IMR-90 (cell line): ENCODE measurements at regions not wholly inside any gene's neighbourhood (a gene's known extent, or its start where the extent isn't known, plus 50 kb on each side); places are given as distances from the start of the nearest gene placed in this dataset.

Source experiments
- ATAC-seq: fragments of 200-7000 bp; cut with Tn5 transposase; 2 replicates; pipeline ENCODE4 v1.9.1; 2020; ENCODE audit warnings: low read depth, mild to moderate bottlenecking, moderate library complexity
- BruUV-seq: library from RNA; stranded (reverse); fragments of 400-500 nt; replicated peaks from 2 replicates; lab custom pipeline; 2021; lab: Mats Ljungman, UMichigan
- CTCF ChIA-PET: fragments of 300-600 bp; formaldehyde crosslinking; extraction: SDS; loops from one replicate; lab custom pipeline; 2021; ENCODE audit warnings: antibody characterized with exemption; lab: Yijun Ruan, JAX
- POLR2A ChIA-PET: fragments of 300-600 bp; sonication (Branson Sonifier 250); formaldehyde crosslinking; loops from one replicate; lab custom pipeline; 2022; ENCODE audit warnings: antibody characterized with exemption; ENCODE audit not compliant: unreplicated experiment; lab: Charles Lee
- DNase-seq: peaks from one replicate; pipeline ENCODE4 v3.0.0; 2013
- H2AFZ ChIP-seq: replicated peaks from 2 replicates; pipeline ENCODE3; 2013; ENCODE audit warnings: low read length, mild to moderate bottlenecking; ENCODE audit not compliant: poor library complexity
- H2AK5ac ChIP-seq: 2 replicates; pipeline ENCODE4 v1.6.1; 2013; ENCODE audit warnings: low read depth, low read length, inconsistent platforms
- H2AK9ac ChIP-seq: replicated peaks from 2 replicates; pipeline ENCODE3; 2013; ENCODE audit warnings: mild to moderate bottlenecking, low read depth, low read length, moderate library complexity; ENCODE audit not compliant: poor library complexity
- H2BK120ac ChIP-seq: 2 replicates; pipeline ENCODE4 v1.6.1; 2013; ENCODE audit warnings: low read depth, low read length, inconsistent platforms
- H2BK15ac ChIP-seq: 3 replicates; pipeline ENCODE4 v1.6.1; 2013; ENCODE audit warnings: low read depth, low read length, inconsistent platforms
- H2BK20ac ChIP-seq: 2 replicates; pipeline ENCODE4 v1.6.1; 2013; ENCODE audit warnings: low read depth, mild to moderate bottlenecking, inconsistent platforms, low read length, moderate library complexity
- H2BK5ac ChIP-seq: 2 replicates; pipeline ENCODE4 v1.6.1; 2013; ENCODE audit warnings: mild to moderate bottlenecking, low read depth, low read length, inconsistent platforms; ENCODE audit not compliant: poor library complexity, severe bottlenecking
- H3K14ac ChIP-seq: replicated peaks from 2 replicates; pipeline ENCODE4 v1.6.1; 2013; ENCODE audit warnings: low read depth, low read length, inconsistent platforms
- H3K18ac ChIP-seq: 2 replicates; pipeline ENCODE4 v1.6.1; 2013; ENCODE audit warnings: low read depth, low read length, control low read depth
- H3K23ac ChIP-seq: 2 replicates; pipeline ENCODE4 v1.6.1; 2013; ENCODE audit warnings: low read depth, low read length, inconsistent platforms
- H3K27ac ChIP-seq: 2 replicates; pipeline ENCODE4 v1.5.1; 2013; ENCODE audit warnings: mild to moderate bottlenecking, control low read depth, low read length; ENCODE audit not compliant: insufficient read depth
- H3K27me3 ChIP-seq: 2 replicates; pipeline ENCODE4 v1.6.1; 2013; ENCODE audit warnings: low read length; ENCODE audit not compliant: control insufficient read depth, insufficient read depth
- H3K36me3 ChIP-seq: 2 replicates; pipeline ENCODE4 v1.6.1; 2013; ENCODE audit warnings: low read length, mixed read lengths; ENCODE audit not compliant: control insufficient read depth, insufficient read depth
- H3K4ac ChIP-seq: 2 replicates; pipeline ENCODE4 v1.6.1; 2013; ENCODE audit warnings: low read depth, low read length, inconsistent platforms
- H3K4me1 ChIP-seq: 2 replicates; pipeline ENCODE4 v1.6.1; 2013; ENCODE audit warnings: low read length, mixed read lengths; ENCODE audit not compliant: control insufficient read depth, insufficient read depth
- H3K4me2 ChIP-seq: 2 replicates; pipeline ENCODE4 v1.6.1; 2013; ENCODE audit warnings: low read depth, mild to moderate bottlenecking, control low read depth, low read length, moderate library complexity
- H3K4me3 ChIP-seq: 2 replicates; pipeline ENCODE4 v1.5.1; 2013; ENCODE audit warnings: low read depth, mild to moderate bottlenecking, control low read depth, low read length, moderate library complexity; ENCODE audit not compliant: insufficient read depth
- H3K56ac ChIP-seq: 2 replicates; pipeline ENCODE4 v1.6.1; 2013; ENCODE audit warnings: low read length, inconsistent platforms; ENCODE audit not compliant: insufficient read depth; ENCODE audit errors: extremely low read depth
- H3K79me1 ChIP-seq, 2 experiments: 2 replicates each; pipeline ENCODE4 v1.6.1; 2013; ENCODE audit warnings: low read length in 2 of 2, inconsistent platforms in 1 of 2, low read depth in 1 of 2
- H3K9ac ChIP-seq: 2 replicates; pipeline ENCODE4 v1.6.1; 2013; ENCODE audit warnings: low read depth, low read length, control low read depth
- H3K9me1 ChIP-seq: 2 replicates; pipeline ENCODE4 v1.6.1; 2013; ENCODE audit warnings: low read length, inconsistent platforms; ENCODE audit not compliant: insufficient read depth
- H3K9me3 ChIP-seq: 2 replicates; pipeline ENCODE4 v1.6.1; 2013; ENCODE audit warnings: low read length; ENCODE audit not compliant: control insufficient read depth, insufficient read depth
- H4K20me1 ChIP-seq: 2 replicates; pipeline ENCODE4 v1.6.1; 2013; ENCODE audit warnings: low read length, inconsistent platforms; ENCODE audit not compliant: insufficient read depth
- H4K5ac ChIP-seq: 2 replicates; pipeline ENCODE4 v1.6.1; 2013; ENCODE audit warnings: mild to moderate bottlenecking, low read depth, low read length, control low read depth
- H4K8ac ChIP-seq, 2 experiments: 2 replicates each; pipeline ENCODE4 v1.6.1; 2013; ENCODE audit warnings: low read depth in 2 of 2, low read length in 2 of 2, control low read depth in 1 of 2, inconsistent platforms in 1 of 2
- H4K91ac ChIP-seq: 2 replicates; pipeline ENCODE4 v1.6.1; 2013; ENCODE audit warnings: low read depth, low read length, inconsistent platforms; ENCODE audit not compliant: insufficient read depth
- BHLHE40 ChIP-seq: fragments of 150-350 bp; IDR thresholded peaks from 2 replicates; pipeline ENCODE4 v1.6.1; 2016; ENCODE audit warnings: mild to moderate bottlenecking, low read depth, low read length
- CEBPB ChIP-seq: IDR thresholded peaks from 2 replicates; pipeline ENCODE4 v1.6.1; 2012; ENCODE audit warnings: low read depth, low read length, improper control_type of control experiment
- ELK1 ChIP-seq: fragments of 150-350 bp; IDR thresholded peaks from 2 replicates; pipeline ENCODE4 v1.6.1; 2016; ENCODE audit warnings: low read depth, mild to moderate bottlenecking, low read length, moderate library complexity, borderline replicate concordance
- FOS ChIP-seq: fragments of 150-350 bp; IDR thresholded peaks from 2 replicates; pipeline ENCODE4 v1.6.1; 2016; ENCODE audit warnings: low read depth, low read length
- MAFK ChIP-seq: IDR thresholded peaks from 2 replicates; pipeline ENCODE4 v1.6.1; 2012; ENCODE audit warnings: low read depth, low read length, improper control_type of control experiment
- MAZ ChIP-seq: IDR thresholded peaks from 2 replicates; pipeline ENCODE4 v1.6.1; 2012; ENCODE audit warnings: low read depth, mild to moderate bottlenecking, low read length, improper control_type of control experiment, moderate library complexity, borderline replicate concordance
- MXI1 ChIP-seq: IDR thresholded peaks from 2 replicates; pipeline ENCODE4 v1.6.1; 2012; ENCODE audit warnings: low read depth, mild to moderate bottlenecking, low read length, moderate library complexity, borderline replicate concordance
- NFE2L2 ChIP-seq: fragments of 150-350 bp; IDR thresholded peaks from 2 replicates; pipeline ENCODE4 v1.6.1; 2016; ENCODE audit warnings: low read depth, mild to moderate bottlenecking, low read length
- RAD21 ChIP-seq: IDR thresholded peaks from 2 replicates; pipeline ENCODE4 v1.6.1; 2012; ENCODE audit warnings: low read length, improper control_type of control experiment
- RCOR1 ChIP-seq: IDR thresholded peaks from 2 replicates; pipeline ENCODE4 v1.6.1; 2012; ENCODE audit warnings: mild to moderate bottlenecking, low read length, improper control_type of control experiment; ENCODE audit not compliant: insufficient replicate concordance
- RFX5 ChIP-seq: IDR thresholded peaks from 2 replicates; pipeline ENCODE4 v1.8.0; 2012; ENCODE audit warnings: low read depth, mild to moderate bottlenecking, low read length, moderate library complexity
- SMC3 ChIP-seq: fragments of 150-350 bp; IDR thresholded peaks from 2 replicates; pipeline ENCODE4 v1.6.1; 2016; ENCODE audit warnings: low read depth, mild to moderate bottlenecking, antibody characterized with exemption, low read length, moderate library complexity
- USF2 ChIP-seq: fragments of 150-350 bp; IDR thresholded peaks from 2 replicates; pipeline ENCODE4 v1.6.1; 2017; ENCODE audit warnings: mild to moderate bottlenecking, antibody characterized with exemption, low read length, low read depth
- WGBS, 2 experiments: methylation state at CpG; one replicate each; pipeline versions ENCODE4 v1.1.5 to v1.1.7; 2013; ENCODE audit warnings: missing lambda C conversion rate in 2 of 2; ENCODE audit not compliant: insufficient read length in 1 of 2; ENCODE audit errors: extremely low coverage in 2 of 2; 5-methylcytosine and 5-hydroxymethylcytosine counted together
- dilution Hi-C: fragments of 300-500 bp; cut with HindIII; formaldehyde crosslinking; loops from one replicate; pipeline ENCODE4 v1.14.3; 2018; ENCODE audit warnings: low sequenced_read_pairs; ENCODE audit not compliant: unreplicated experiment
- in situ Hi-C: fragments of 300-500 bp; cut with MboI; formaldehyde crosslinking; loops from 3 replicates; pipeline ENCODE4 v1.14.3; 2019; ENCODE audit warnings: low sequenced_read_pairs, inconsistent platforms, mixed read lengths
- intact Hi-C: fragments of 100-400 bp; cut with micrococcal nuclease; formaldehyde crosslinking; loops from 2 replicates; pipeline ENCODE4 v1.10.0; 2022

- no peak for TF ChIP-seq NFE2L2
Observed at GRCh38 chr5:67620424-67621397, 424.1 kb upstream of the CD180 start (continued).

- in situ Hi-C loops (no loop called here), intact Hi-C loops (no loop called here), dilution Hi-C loops (no loop called here)
- no peak overlapping the region for H2AK9ac ChIP-seq
- H3K9ac ChIP-seq, result no peak overlapping the region
- no peak overlapping the region for H3K14ac ChIP-seq
- no peak overlapping the region for H3K27ac ChIP-seq
- H3K18ac ChIP-seq, result no peak overlapping the region
- H2AFZ ChIP-seq, result no peak overlapping the region
- no peaks in the 10 kb centered on the region for H4K20me1 ChIP-seq
- no peak overlapping the region for H4K8ac ChIP-seq
- H3K4me2 ChIP-seq, result no peak overlapping the region
- no peak overlapping the region for H3K4me3 ChIP-seq
- no peaks in the 10 kb centered on the region for H3K9me1 ChIP-seq
- H2BK5ac ChIP-seq, result no peak overlapping the region
- peaks cover 2% of the 10 kb centered on the region; the same call in 1 of the 2 replicates for H3K9me3 ChIP-seq
- no peak overlapping the region for H2AK5ac ChIP-seq
- no peaks in the 10 kb centered on the region for H3K4me1 ChIP-seq
- no CpG with 5 or more reads among the region's 4 CpGs for WGBS, 2 experiments
- ChIA-PET POLR2A (no interaction called here), CTCF (interaction anchor here (0.7 kb wide), 1 partner anchor 667 kb away, joined by 4 read pairs; no protein-coding TSS in a partner anchor)
- H4K5ac ChIP-seq, result no peak overlapping the region
- H3K56ac ChIP-seq, result no peak overlapping the region
- no peak overlapping the region for H2BK120ac ChIP-seq
- H3K79me1 ChIP-seq, result no peaks in the 10 kb centered on the region
- H3K4ac ChIP-seq, result no peak overlapping the region
- H2BK15ac ChIP-seq, result no peak overlapping the region
- no peaks in the 10 kb centered on the region for H3K36me3 ChIP-seq
- no peak overlapping the region for H4K91ac ChIP-seq
- BruUV-seq, result no TSS peak
- no peaks in the 10 kb centered on the region for H3K27me3 ChIP-seq
- no peak overlapping the region for H3K23ac ChIP-seq
- ATAC-seq (no peak), DNase-seq (no peak)
- no peak overlapping the region for H2BK20ac ChIP-seq
- TF ChIP-seq MXI1 (no peak), MAZ (no peak), USF2 (no peak), BHLHE40 (no peak), SMC3 (no peak), MAFK (no peak), FOS (no peak), CEBPB (no peak), RAD21 (no peak), RFX5 (no peak), NFE2L2 (no peak), RCOR1 (no peak), ELK1 (no peak)
Observed at GRCh38 chr5:67619636-67620035, 423.0 kb upstream of the CD180 start.
